ENCODE measurements at regions not wholly inside any gene's neighbourhood (a gene's known extent, or its start where the extent isn't known, plus 50 kb on each side); places are given as distances from the start of the nearest gene placed in this dataset.

DNA sequence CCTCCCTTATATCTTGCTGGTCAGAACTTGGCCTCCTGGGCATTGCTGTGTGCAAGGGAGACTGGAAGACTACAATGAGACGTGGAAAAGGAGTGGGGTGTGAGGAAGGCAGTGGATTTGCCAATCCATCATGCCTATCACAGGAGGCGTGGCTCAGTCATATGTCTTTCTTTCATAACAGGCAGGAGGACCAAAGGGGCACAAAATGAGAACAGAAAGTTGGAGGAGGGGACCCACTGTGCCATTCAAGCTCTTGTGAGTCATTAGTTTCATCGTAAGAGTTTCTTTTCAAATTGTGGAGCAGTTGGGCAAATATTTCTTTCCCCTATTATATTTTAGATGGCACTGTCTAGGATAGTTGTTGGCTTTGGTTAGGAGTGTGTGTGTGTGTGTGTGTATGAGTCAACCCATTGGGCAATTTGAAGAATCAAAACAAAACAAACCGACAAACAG, 471.5 kb downstream of the TSHZ3 start (continued):
- TF ChIP-seq NANOG (IDR thresholded peaks at IDR 0.05; ENCODE audit: insufficient read depth, low read depth, low read length, poor library complexity, severe bottlenecking) (no peak), SAP30 (IDR thresholded peaks at IDR 0.05; ENCODE audit: insufficient read depth, insufficient replicate concordance, low read length) (no peak), HDAC2 (IDR thresholded peaks at IDR 0.05; ENCODE audit: borderline replicate concordance in 1 of 2, low read depth in 2 of 2, low read length in 2 of 2) (no peak)
